HEK293 (cell line): ENCODE measurements at regions not wholly inside any gene's neighbourhood (a gene's known extent, or its start where the extent isn't known, plus 50 kb on each side); places are given as distances from the start of the nearest gene placed in this dataset.
"Not testable (repeated sequence)": the region's sequence is repeated elsewhere in the genome, so short reads cannot be mapped to it uniquely, and the experiment has no call there.

Source experiments
- BCL11A ChIP-seq: fragments of 450-650 bp; formaldehyde crosslinking; IDR thresholded peaks from 2 replicates; pipeline ENCODE4 v1.5.1; 2016; ENCODE audit warnings: low read depth, missing biosample characterization, missing genetic modification characterization
- CTCF ChIP-seq: fragments of 450-650 bp; formaldehyde crosslinking; IDR thresholded peaks from 2 replicates; pipeline ENCODE4 v1.5.1; 2016; ENCODE audit warnings: missing biosample characterization, missing genetic modification characterization
- MEIS1 ChIP-seq: sonication (generic); formaldehyde crosslinking; IDR thresholded peaks from 2 replicates; pipeline ENCODE4 v1.8.1; 2022; ENCODE audit warnings: missing genetic modification reagents, mild to moderate bottlenecking, borderline replicate concordance
- PRDM1 ChIP-seq: fragments of 450-650 bp; formaldehyde crosslinking; IDR thresholded peaks from 2 replicates; pipeline ENCODE4; 2016; ENCODE audit warnings: missing biosample characterization, missing genetic modification characterization
- ZBTB48 ChIP-seq: fragments of 450-650 bp; formaldehyde crosslinking; IDR thresholded peaks from 2 replicates; pipeline ENCODE4 v1.5.1; 2016; ENCODE audit warnings: missing biosample characterization, missing genetic modification characterization
- ZFP37 ChIP-seq: fragments of 450-650 bp; formaldehyde crosslinking; IDR thresholded peaks from 2 replicates; pipeline ENCODE4 v1.5.1; 2016; ENCODE audit warnings: missing biosample characterization, missing genetic modification characterization
- ZNF121 ChIP-seq: fragments of 450-650 bp; formaldehyde crosslinking; IDR thresholded peaks from 2 replicates; pipeline ENCODE4 v1.5.1; 2016; ENCODE audit warnings: missing biosample characterization, missing genetic modification characterization
- ZNF133 ChIP-seq: fragments of 450-650 bp; formaldehyde crosslinking; IDR thresholded peaks from 2 replicates; pipeline ENCODE4 v1.5.1; 2016; ENCODE audit warnings: missing biosample characterization, missing genetic modification characterization
- ZNF157 ChIP-seq: fragments of 450-650 bp; formaldehyde crosslinking; IDR thresholded peaks from 2 replicates; pipeline ENCODE4 v1.5.1; 2016; ENCODE audit warnings: missing biosample characterization, missing genetic modification characterization
- ZNF184 ChIP-seq: fragments of 450-650 bp; IDR thresholded peaks from 2 replicates; pipeline ENCODE4 v1.5.1; 2018; ENCODE audit warnings: missing biosample characterization, mild to moderate bottlenecking, missing genetic modification characterization
- ZNF549 ChIP-seq: fragments of 450-650 bp; IDR thresholded peaks from 2 replicates; pipeline ENCODE4 v1.5.1; 2018; ENCODE audit warnings: missing biosample characterization, missing genetic modification characterization, mild to moderate bottlenecking, inconsistent platforms, moderate library complexity

GRCh38 chr5:156089955-156090940 lies 236.7 kb upstream of the SGCD start:
- TF ChIP-seq ZNF133 (tag by site-specific recombination); MEIS1 (CRISPR knock-in tag); ZFP37 (tag by site-specific recombination); ZNF184; PRDM1 (tag by site-specific recombination); CTCF (tag by site-specific recombination); ZBTB48; ZNF157 (tag by site-specific recombination); ZNF121 (tag by site-specific recombination); BCL11A (tag by site-specific recombination); ZNF549 (tag by site-specific recombination): not testable (repeated sequence)
